GM23338 (cell line): ENCODE measurements at regions not wholly inside any gene's neighbourhood (a gene's known extent, or its start where the extent isn't known, plus 50 kb on each side); places are given as distances from the start of the nearest gene placed in this dataset.

Experiments used
- CREB1 ChIP-seq: fragments of 250-450 bp; sonication (Bioruptor Pico); IDR thresholded peaks from 2 replicates; pipeline ENCODE4 v1.5.0; 2020; ENCODE audit warnings: low read depth, mild to moderate bottlenecking, moderate library complexity
- EZH2 ChIP-seq: fragments of 200-600 bp; sonication (generic); IDR thresholded peaks from one replicate; pipeline ENCODE4 v1.8.0; 2017; ENCODE audit warnings: antibody characterized with exemption, mild to moderate bottlenecking, low read depth; ENCODE audit not compliant: unreplicated experiment
- STAT1 ChIP-seq: IDR thresholded peaks from one replicate; pipeline ENCODE4 v1.6.1; 2016; ENCODE audit warnings: antibody characterized with exemption; ENCODE audit not compliant: unreplicated experiment
- ZNF114 ChIP-seq: fragments of 250-450 bp; sonication (Bioruptor Pico); IDR thresholded peaks from 2 replicates; pipeline ENCODE4 v1.5.0; 2020; ENCODE audit warnings: mild to moderate bottlenecking, moderate library complexity
- TF ChIP-seq, protein P1 (sequence below), 2 experiments: fragments of 200-600 bp in 1 of 2; sonication (generic) in 1 of 2; conservative IDR thresholded peaks; 2 replicates each; pipeline versions ENCODE4 v1.5.1 to v1.6.1; 2016 to 2017; ENCODE audit warnings: antibody characterized with exemption in 2 of 2, low read depth in 2 of 2, mild to moderate bottlenecking in 2 of 2, moderate library complexity in 1 of 2

DNA sequence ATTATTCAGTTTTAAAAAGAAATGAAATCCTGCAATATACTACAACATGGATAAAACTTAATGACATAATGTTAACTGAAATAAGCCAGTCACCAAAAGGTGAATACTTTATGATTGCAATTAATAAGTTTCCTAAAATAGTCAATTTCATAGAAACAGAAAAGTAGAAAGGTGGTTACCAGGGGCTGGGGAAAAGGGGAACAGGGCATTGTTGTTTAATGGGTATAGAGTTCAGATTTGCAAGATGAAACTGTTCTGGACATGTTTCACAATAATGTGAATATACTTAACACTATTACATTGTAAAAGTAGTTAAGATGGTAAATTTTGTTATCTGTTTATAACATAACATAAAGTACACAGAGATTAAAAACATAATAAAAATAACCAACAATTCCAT, 550.9 kb downstream of the CCER1 start:
- TF ChIP-seq EZH2 (no peak), STAT1 (no peak), ZNF114 (CRISPR knock-in tag) (no peak), CREB1 (CRISPR knock-in tag) (no peak)
- TF ChIP-seq, protein P1, sequence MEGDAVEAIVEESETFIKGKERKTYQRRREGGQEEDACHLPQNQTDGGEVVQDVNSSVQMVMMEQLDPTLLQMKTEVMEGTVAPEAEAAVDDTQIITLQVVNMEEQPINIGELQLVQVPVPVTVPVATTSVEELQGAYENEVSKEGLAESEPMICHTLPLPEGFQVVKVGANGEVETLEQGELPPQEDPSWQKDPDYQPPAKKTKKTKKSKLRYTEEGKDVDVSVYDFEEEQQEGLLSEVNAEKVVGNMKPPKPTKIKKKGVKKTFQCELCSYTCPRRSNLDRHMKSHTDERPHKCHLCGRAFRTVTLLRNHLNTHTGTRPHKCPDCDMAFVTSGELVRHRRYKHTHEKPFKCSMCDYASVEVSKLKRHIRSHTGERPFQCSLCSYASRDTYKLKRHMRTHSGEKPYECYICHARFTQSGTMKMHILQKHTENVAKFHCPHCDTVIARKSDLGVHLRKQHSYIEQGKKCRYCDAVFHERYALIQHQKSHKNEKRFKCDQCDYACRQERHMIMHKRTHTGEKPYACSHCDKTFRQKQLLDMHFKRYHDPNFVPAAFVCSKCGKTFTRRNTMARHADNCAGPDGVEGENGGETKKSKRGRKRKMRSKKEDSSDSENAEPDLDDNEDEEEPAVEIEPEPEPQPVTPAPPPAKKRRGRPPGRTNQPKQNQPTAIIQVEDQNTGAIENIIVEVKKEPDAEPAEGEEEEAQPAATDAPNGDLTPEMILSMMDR (conservative IDR thresholded peaks at IDR 0.05; ENCODE audit: low read depth in 2 of 2), result no peak
